Fibroblast of pulmonary artery (primary cell): ENCODE measurements at regions not wholly inside any gene's neighbourhood (a gene's known extent, or its start where the extent isn't known, plus 50 kb on each side); places are given as distances from the start of the nearest gene placed in this dataset.
A peak's percentile ranks its signal among the peaks of the same experiment; 100 is the strongest.

Source experiments
- DNase-seq: peaks from one replicate; pipeline ENCODE4 v3.0.0-alpha.2; 2010; ENCODE audit warnings: low read depth
- H3K4me3 ChIP-seq: replicated peaks from 2 replicates; pipeline ENCODE4 v1.5.1; 2011; ENCODE audit warnings: low read depth, mild to moderate bottlenecking, control low read depth, low read length, moderate library complexity
- TF ChIP-seq, protein P1 (sequence below): IDR thresholded peaks from 2 replicates; pipeline ENCODE4 v1.5.1; 2011; ENCODE audit warnings: mild to moderate bottlenecking, control low read depth, low read length, inconsistent platforms; ENCODE audit errors: missing control alignments

DNA sequence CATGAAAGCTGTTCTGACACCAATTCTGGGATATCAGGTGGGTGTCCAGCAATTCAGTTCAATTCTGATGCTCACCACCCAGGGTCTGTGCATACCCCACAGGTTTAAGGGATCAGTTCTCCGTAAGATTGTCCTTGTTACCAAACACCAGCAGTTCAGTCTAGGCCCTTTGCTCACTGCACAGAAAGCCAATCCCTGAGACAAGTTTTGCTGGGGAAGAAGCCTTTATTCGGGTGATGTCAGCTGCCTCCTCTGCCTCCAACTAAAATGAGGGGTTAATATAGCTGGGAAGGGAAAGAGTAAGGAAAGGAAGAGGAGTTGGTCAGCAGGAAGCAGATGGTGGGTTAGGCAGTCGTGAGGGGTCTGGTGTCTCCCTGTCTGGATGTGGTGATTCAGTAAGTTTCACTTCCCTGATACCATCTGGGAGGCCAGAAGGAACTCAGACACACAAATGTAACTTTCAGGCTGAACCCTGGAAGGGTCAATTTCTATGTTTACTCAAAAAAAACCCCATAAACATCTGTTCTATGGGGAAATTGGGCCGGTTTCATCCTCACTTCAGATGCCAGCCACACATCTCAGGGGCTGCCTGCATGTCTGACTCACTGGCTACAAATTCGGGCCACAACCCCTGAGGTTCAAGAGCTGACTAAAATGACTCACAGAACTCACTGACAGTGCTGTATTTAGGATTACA lies 83.3 kb upstream of the PGBD5 start:
- TF ChIP-seq, protein P1, sequence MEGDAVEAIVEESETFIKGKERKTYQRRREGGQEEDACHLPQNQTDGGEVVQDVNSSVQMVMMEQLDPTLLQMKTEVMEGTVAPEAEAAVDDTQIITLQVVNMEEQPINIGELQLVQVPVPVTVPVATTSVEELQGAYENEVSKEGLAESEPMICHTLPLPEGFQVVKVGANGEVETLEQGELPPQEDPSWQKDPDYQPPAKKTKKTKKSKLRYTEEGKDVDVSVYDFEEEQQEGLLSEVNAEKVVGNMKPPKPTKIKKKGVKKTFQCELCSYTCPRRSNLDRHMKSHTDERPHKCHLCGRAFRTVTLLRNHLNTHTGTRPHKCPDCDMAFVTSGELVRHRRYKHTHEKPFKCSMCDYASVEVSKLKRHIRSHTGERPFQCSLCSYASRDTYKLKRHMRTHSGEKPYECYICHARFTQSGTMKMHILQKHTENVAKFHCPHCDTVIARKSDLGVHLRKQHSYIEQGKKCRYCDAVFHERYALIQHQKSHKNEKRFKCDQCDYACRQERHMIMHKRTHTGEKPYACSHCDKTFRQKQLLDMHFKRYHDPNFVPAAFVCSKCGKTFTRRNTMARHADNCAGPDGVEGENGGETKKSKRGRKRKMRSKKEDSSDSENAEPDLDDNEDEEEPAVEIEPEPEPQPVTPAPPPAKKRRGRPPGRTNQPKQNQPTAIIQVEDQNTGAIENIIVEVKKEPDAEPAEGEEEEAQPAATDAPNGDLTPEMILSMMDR: no peak
- H3K4me3 ChIP-seq: no peak overlapping the region
- DNase-seq: peak; percentile 51

DNA sequence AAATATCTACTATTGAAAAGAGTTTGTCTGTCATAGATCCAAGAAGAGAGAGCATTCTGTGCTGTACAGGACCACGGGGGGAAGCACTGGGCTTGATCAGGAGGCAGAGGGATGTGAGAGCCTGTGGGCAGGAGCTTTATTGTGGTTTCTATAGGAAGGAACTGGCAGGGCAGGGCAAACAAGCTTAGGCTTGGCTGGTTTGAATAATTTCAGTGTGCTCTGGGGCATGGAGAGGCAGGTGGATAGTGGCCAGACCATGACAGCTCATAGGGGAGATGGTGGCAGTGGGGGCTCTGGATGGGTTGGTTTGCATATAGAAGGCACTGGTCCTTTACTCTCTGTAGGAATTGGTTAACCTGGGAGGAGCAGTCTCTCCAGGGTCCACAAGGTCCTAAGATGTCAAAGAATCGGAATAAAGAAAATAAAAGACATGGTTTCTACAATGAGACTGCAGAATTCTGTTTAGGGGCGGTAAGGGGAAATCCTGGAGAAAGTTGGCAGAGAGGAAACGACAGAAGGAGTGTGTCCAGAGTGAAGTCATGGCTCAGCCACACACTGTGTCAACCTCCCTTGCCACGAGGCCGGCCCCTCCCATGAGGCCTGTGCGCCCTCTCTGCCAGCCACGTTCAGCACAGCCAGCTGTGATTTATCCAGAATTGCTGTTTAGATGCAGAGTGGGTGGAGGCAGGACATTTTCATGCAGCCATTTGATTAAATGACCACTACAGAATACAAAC lies 81.7 kb upstream of the PGBD5 start:
- TF ChIP-seq, protein P1: no peak
- no peak overlapping the region for H3K4me3 ChIP-seq
- peak; percentile 15 for DNase-seq

DNA sequence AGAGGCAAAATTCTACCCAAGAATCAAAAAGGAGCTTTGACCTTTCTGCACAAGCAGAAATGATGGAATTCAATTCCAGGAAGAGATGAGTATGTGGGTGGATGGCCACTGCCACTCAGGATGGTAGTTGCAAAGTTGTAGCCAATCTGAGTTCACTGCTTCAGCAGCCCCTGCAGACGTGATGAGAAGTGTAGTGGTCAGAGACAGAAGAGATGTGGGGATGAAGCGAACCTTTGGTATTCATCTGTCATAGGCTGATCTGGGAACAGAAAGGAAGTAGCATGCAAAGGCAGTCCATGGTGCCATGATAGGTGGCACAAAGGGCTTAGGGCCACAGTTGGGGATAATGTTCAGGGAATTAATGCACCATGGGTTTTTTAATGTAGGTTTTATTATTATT lies 81.1 kb upstream of the PGBD5 start:
- no peak overlapping the region for H3K4me3 ChIP-seq
- DNase-seq: no peak
- TF ChIP-seq, protein P1: no peak

DNA sequence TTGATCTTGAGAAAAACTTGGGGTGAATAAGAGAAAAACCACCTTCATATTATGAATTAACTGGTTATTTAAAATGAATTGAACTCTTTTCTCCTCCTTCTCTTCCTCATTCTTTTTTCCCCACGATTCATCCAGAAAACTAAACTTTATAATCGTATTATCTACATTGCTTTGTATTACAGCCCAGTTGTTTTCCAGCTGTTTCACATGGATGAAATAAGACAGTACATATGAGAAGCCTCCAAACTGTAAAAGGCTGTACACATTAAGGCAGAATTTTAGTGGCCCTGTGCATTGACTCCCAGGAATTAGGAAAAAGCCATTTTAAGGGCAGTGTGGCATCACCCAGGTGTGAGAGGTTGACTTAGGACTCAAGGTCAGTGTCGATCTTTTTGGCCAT lies 80.3 kb upstream of the PGBD5 start:
- H3K4me3 ChIP-seq: no peak overlapping the region
- TF ChIP-seq, protein P1: no peak
- no peak for DNase-seq

DNA sequence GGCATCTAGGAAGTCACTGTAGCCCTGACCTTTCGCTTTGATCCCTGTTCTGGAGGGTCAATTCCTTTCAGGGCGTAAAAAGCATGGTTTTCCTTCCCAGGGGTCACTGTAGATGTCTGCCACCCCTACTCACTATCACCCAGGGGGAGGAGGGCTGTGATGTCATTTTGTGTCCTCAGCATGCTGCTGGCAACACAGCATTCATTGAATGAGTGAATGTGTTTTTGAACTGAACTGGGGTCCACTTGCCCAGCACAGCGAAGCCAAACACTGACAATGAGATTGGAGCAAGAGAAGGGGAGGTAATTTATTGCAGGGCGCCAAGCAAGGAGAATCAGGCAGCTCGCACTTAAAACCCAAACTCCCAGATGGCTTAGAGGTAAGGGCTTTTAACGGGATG lies 78.2 kb upstream of the PGBD5 start:
- TF ChIP-seq, protein P1: no peak
- H3K4me3 ChIP-seq: no peak overlapping the region
- DNase-seq: no peak

DNA sequence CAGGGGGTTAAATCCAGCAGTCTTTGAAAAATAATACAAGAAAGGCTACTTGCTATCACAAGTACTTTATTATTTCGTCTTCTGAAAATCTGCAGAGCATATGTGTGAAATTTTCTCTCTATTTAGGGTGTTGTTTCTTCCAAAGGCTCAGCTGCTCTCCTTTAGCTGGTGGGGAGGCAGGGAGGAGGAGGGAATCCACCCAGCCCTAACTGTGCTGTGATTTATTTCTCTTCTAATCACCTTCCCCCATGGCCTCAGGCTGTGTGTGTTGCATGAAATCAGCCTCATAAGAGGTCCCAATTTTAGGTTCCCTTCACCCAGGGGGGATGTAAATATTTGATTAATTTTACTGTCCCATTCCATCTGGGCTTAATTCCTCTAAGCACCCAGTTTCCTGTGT lies 77.6 kb upstream of the PGBD5 start:
- no peak for DNase-seq
- TF ChIP-seq, protein P1: no peak
- H3K4me3 ChIP-seq: no peak overlapping the region
